Adrenal gland (tissue), 9 donors: ENCODE measurements at regions not wholly inside any gene's neighbourhood (a gene's known extent, or its start where the extent isn't known, plus 50 kb on each side); places are given as distances from the start of the nearest gene placed in this dataset.

ENCODE experiments used
- DNase-seq, 7 donors: peaks; one replicate each; pipeline ENCODE4 v3.0.0-alpha.2; 2019 to 2020
- H3K27ac ChIP-seq, 5 donors: fragments of 200-600 bp; sonication (generic) in 4 of 5; 1 replicate in 3 of 5; 2 replicates in 2 of 5; pipeline versions ENCODE4 v1.5.1 to v1.8.0; 2016 to 2020; ENCODE audit warnings: mild to moderate bottlenecking in 1 of 5
- H3K27me3 ChIP-seq: fragments of 200-600 bp; 2 replicates; pipeline ENCODE4 v1.8.0; 2021
- H3K36me3 ChIP-seq, 2 donors: fragments of 200-600 bp; replicated peaks in 1 of 2; 1 replicate in 1 of 2; 2 replicates in 1 of 2; pipeline versions ENCODE4 v1.5.1 to v1.8.0; 2018 to 2022
- H3K4me1 ChIP-seq, 2 donors: fragments of 200-600 bp; replicated peaks in 1 of 2; 1 replicate in 1 of 2; 2 replicates in 1 of 2; pipeline versions ENCODE4 v1.5.1 to v1.8.0; 2018 to 2021
- H3K4me3 ChIP-seq, 4 donors: fragments of 200-600 bp; sonication (generic) in 3 of 4; one replicate each; pipeline ENCODE4 v1.5.1; 2016 to 2018
- H3K9me3 ChIP-seq, 3 donors: fragments of 200-600 bp; sonication (generic) in 1 of 3; replicated peaks in 1 of 3; 1 replicate in 2 of 3; 2 replicates in 1 of 3; pipeline versions ENCODE4 v1.5.1 to v1.8.0; 2016 to 2021
- CTCF ChIP-seq, 6 experiments: fragments of 450-650 bp in 4 of 6; fragments of 200-600 bp in 2 of 6; sonication (generic) in 1 of 6; IDR thresholded peaks; 1 replicate in 5 of 6; 2 replicates in 1 of 6; pipeline versions ENCODE4 v1.5.1 to v1.8.0; 2016 to 2021; ENCODE audit warnings: antibody characterized with exemption in 6 of 6, mild to moderate bottlenecking in 2 of 6, moderate library complexity in 1 of 6
- POLR2A ChIP-seq, 2 donors: fragments of 450-650 bp; IDR thresholded peaks; one replicate each; pipeline ENCODE4 v1.6.1; 2017; ENCODE audit warnings: antibody characterized with exemption in 2 of 2, mild to moderate bottlenecking in 2 of 2, moderate library complexity in 1 of 2
- WGBS, 4 donors: extraction: QIAGEN DNeasy Blood & Tissue Kit in 2 of 4; methylation state at CpG; one replicate each; pipeline versions ENCODE4 v1.1.5 to v1.1.7; 2013 to 2017; 5-methylcytosine and 5-hydroxymethylcytosine counted together
- intact Hi-C, 2 donors: fragments of 100-400 bp; cut with DNase I; formaldehyde crosslinking; loops; one replicate each; pipeline versions ENCODE4 v1.14.1 to v1.15.0; 2022 to 2023
- donor health status: healthy with polysubstance abuse.
- donor health status: Bipolar disorder and iron deficiency.
- donor health status: DM: yes; HTN: yes; CAD: no.
- donor health status: DM: no; HTN: no; CAD: no.
- donor health status: DM: no; HTN: no; CAD: no.

DNA sequence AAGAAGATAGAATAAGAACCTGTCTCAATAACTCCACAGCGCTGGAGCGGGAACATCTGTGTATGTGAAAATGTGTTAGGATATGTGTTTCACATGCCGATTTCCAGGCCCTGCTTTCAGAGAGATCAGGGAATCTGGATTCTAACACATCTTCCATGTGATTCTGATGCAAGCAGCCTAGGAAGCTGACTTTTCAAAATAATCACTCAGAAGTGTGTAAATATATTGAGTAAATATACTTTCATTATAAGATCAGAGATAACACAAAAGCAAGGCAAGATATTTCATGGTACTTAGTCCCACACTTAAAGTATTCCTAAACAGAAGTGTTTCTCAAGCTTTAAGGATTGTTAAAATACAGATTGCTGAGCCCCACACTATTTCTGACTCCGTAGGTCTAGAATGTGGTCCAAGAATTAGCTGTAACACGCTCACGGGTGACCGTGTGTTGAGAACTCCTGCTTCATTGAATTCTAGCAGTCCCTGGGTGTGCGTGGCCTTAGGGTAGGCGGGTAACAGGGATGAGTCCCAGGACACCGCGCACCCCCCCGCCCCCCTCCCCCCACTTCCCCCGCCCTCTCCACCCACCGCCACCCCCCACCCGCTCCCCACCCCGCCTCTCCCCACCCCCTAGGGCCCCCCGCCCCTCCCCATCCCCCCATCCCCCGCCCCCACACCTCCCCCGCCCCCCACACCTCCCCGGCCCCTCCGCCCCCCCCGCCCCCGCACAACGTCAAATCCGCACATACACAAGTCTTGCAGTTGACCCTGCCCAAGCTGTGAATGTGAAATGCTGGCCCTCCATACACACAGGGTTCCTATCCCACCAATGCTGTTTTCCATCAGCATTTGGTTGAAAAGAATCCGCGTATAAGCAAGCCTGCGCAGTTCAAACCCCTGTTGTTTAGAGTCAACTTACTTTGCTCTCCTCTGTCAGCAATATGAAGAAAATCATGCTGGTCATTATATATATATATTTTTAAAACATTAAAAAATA lies 94.2 kb upstream of the SLC39A10 start:
- H3K4me1 ChIP-seq, result peaks cover 4 to 9% of the 10 kb centered on the region in 2 donors
- H3K4me3 ChIP-seq, result no peak overlapping the region
- H3K27me3 ChIP-seq, result no peaks in the 10 kb centered on the region
- TF ChIP-seq CTCF (IDR thresholded peaks at IDR 0.05) (no peak), POLR2A (IDR thresholded peaks at IDR 0.05) (no peak)
- no peak overlapping the region for H3K27ac ChIP-seq
- intact Hi-C loops, result no loop called here
- H3K9me3 ChIP-seq, result no peaks in the 10 kb centered on the region
- WGBS, 4 donors, result 68 to 75% (median 72%) methylated on average over 12 to 26 of the region's 28 CpGs
- no peaks in the 10 kb centered on the region for H3K36me3 ChIP-seq
- DNase-seq, result no peak

DNA sequence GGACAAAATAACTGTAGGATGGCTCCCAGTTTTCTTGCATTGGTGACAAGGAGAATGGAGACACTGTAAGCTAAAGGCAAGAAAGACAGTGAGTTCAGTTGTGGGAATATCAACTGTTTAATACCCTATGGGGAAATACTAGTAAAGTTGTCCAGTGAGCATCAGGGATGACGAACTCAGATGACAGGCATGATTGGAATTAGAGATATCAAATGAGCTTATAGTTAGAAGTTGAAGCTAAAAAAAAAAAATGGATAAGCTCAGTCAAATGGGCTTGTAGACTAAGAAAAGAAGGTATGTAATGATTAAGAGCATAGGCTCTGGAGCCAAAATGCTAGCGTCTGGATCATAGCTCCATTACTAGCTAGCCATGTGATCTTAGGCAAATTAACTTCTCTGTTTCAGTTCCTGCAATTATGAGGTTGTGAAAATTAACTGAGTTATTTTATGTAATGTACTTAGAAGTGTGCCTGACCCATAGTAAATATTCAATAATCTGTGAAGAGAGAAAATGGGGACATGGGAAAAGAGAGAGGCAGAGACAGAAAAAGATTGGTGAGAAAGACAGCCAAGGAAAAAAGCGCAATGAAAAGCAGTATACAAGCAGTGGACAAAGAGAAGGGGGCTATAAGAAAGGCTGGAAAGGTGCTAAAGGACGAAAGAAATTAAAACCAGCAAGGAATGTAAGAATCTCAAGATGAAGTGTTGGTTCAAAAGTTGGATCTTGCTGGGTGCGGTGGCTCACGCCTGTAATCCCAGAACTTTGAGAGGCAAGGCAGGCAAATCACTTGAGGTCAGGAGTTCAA lies 95.7 kb upstream of the SLC39A10 start:
- Histone ChIP-seq H3K9me3 (no peaks in the 10 kb centered on the region), H3K4me3 (no peak overlapping the region), H3K27me3 (no peaks in the 10 kb centered on the region), H3K4me1 (peaks cover 4 to 9% of the 10 kb centered on the region in 2 donors), H3K27ac (no peak overlapping the region), H3K36me3 (no peaks in the 10 kb centered on the region)
- TF ChIP-seq POLR2A (IDR thresholded peaks at IDR 0.05) (no peak), CTCF (IDR thresholded peaks at IDR 0.05) (no peak)
- no peak for DNase-seq
- WGBS, 4 donors, result 81 to 90% (median 86%) methylated on average over 6 of the region's 6 CpGs
- intact Hi-C loops, result no loop called here

GRCh38 chr2:195560209-195560895 lies 96.7 kb upstream of the SLC39A10 start:
- 72 to 77% (median 75%) methylated on average over 10 of the region's 10 CpGs for WGBS, 4 donors
- Histone ChIP-seq H3K36me3 (no peaks in the 10 kb centered on the region), H3K4me3 (no peak overlapping the region), H3K9me3 (no peaks in the 10 kb centered on the region), H3K27me3 (no peaks in the 10 kb centered on the region), H3K27ac (no peak overlapping the region), H3K4me1 (peaks cover 4 to 9% of the 10 kb centered on the region in 2 donors)
- intact Hi-C loops, result no loop called here
- TF ChIP-seq POLR2A (IDR thresholded peaks at IDR 0.05), result no peak
- no peak for DNase-seq

DNA sequence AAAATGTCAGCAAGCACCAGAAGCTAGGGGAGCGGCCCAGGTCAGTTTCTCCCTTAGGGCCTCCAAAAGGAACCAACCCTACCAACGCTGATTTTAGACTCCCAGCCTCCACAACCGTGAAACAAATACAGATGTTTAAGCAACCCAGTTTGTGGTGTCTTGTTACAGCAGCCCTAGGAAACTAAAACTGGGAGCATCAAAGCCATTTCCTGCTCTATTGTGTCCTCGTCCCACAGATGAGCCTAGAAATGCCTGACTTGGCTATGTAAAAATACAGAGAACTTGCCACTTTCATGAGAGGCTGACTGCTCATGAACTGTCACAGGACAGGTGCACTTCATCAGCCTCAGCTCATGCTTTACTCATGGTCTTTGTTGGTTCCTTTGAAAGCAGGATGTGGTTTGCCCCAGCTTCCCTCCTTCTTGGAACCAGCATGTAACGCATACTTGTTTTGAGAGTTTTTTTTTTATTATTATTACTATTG lies 97.6 kb upstream of the SLC39A10 start:
- Histone ChIP-seq H3K9me3 (no peaks in the 10 kb centered on the region), H3K27ac (no peak overlapping the region), H3K36me3 (no peaks in the 10 kb centered on the region), H3K4me1 (peaks cover 4 to 7% of the 10 kb centered on the region in 2 donors), H3K27me3 (no peaks in the 10 kb centered on the region), H3K4me3 (no peak overlapping the region)
- peak in 2 of 7 donors; percentile 17 to 55 for DNase-seq
- 62 to 83% (median 66%) methylated on average over 5 of the region's 5 CpGs for whole genome bisulfite sequencing, 4 donors
- intact Hi-C loops, result no loop called here
- TF ChIP-seq CTCF (IDR thresholded peaks at IDR 0.05) (no peak), POLR2A (IDR thresholded peaks at IDR 0.05) (no peak)
